ENCODE measurements at regions not wholly inside any gene's neighbourhood (a gene's known extent, or its start where the extent isn't known, plus 50 kb on each side); places are given as distances from the start of the nearest gene placed in this dataset.
"Not testable (repeated sequence)": the region's sequence is repeated elsewhere in the genome, so short reads cannot be mapped to it uniquely, and the experiment has no call there.

DNA sequence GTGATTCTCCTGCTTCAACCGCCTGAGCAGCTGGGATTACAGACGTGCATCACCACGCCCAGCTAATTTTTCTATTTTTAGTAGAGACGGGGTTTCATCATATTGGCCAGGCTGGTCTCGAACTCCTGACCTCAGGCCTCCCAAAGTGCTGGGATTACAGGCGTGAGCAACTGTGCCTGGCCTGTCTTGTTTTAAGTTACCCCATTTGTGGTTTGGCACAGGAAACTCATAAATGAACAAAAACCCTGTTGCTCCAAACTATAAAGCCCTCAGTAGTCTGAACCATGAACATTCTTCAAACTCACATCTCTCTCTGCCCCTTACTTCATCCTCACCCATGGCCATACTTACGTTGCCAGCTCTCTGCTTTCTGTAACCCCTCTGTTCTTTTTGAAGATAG lies 61.7 kb downstream of the RHOU start:
- not testable (repeated sequence) for DNase-seq

DNA sequence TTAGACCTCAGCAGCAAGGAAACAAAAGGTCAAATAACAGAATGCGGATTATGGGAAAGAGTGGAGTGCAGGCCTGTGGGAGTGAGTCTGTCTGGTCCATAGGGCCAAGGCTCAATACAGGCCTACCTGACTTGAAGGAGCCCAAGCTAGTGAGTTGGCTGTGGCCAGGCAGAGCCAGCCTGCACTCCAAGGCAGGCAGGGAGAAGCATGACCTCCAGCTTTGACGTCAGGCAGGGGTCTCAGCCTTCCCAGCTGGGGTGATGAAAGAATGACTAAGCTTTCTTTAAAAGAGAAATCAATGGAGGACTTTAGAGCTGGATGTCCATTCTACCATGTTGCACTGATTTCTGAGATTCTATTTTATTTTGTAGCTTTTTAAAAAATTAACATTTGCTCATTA lies 62.8 kb downstream of the RHOU start:
- DNase-seq: no peak

DNA sequence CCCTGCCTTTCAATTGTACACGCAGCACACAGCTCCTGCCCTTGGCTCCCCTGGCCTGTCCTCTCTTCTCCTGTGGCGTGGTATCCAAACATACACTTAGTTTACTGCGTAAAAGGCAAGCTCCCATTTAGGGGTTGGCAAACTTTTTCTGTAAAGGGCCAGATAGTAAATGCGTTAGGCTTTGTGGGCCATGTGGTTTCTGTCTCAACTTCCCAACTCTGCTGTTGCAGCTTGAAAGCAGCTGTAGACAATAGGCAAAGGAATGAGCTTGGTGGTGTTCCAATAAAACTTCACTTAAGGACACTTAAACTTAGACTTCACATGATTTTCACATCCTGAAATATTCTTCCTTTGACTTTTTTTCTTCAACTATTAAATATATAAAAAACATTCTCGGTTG lies 63.3 kb downstream of the RHOU start:
- DNase-seq: no peak

DNA sequence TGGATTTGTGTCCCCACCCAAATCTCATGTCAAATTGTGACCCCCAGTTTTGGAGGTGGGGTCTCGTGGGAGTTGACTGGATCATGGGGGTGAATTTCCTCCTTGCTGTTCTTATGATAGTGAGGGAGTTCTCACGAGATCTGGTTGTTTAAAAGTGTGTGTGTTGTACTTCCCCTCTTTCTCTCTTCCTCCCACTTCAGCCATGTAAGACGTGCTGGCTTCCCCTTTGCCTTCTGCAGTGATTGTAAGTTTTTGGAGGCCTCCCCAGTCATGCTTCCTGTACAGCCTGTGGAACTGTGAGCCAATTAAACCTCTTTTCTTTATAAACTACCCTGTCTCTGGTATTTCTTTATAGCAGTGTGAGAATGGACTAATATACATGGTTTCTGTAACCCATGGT lies 64.6 kb downstream of the RHOU start:
- DNase-seq: no peak

DNA sequence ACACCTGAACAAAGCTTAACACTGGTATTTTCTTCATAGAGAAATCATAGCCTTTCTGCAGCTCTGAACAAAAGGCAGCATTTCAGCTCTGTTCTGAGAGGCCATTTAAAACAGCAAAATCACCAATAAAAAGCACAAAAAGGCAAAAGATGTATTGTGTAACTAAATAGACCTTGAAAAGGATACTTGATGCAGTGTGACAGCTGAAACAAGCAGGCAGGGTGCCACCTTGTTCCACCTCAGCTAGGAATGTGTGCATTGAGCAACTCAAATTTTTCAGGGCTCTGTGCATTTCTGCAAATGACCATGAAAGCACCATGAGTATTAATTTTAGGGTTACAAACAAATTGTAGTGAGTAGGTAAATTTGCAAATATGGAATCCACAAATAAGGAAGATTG lies 65.8 kb downstream of the RHOU start:
- DNase-seq: no peak

DNA sequence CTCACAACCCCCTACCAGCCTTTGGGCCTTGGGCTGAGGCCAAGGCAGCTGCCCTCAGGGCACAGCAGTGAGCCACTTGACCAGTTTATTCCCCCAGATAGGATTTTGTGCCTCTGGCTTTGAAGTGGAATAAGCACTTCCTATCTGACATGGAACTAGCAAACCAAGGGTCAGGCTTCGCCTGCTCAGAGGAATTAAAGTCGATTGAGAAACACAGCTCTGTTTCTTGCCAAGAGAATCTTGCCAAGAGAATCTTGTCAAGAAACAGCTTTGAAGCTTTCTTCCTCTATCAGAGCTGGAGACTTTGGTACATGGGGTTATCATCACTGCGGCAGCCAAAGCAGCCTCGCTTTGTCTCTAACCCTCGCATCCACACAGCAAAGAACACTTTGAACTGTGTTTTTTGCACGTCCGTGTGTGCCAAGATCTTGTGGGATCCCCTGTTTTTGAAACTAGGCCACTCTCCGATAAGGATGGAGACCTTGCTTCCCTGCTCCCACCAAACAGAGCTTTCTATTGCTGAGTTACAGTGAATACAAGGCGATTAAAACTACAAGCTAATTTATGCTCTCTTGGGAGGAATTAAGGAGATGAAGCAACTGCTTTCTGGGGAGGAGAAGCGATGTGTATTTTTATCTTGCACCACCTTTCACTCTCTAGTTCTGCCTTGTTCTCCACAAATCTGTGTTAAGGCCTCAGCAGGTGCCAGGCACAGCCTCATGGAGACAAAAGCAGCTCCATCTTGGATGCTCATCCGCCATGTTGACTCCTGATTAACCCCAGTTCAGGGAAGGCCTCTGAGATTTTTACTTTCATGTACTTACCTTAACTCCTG lies 67.3 kb downstream of the RHOU start:
- DNase-seq: no peak

DNA sequence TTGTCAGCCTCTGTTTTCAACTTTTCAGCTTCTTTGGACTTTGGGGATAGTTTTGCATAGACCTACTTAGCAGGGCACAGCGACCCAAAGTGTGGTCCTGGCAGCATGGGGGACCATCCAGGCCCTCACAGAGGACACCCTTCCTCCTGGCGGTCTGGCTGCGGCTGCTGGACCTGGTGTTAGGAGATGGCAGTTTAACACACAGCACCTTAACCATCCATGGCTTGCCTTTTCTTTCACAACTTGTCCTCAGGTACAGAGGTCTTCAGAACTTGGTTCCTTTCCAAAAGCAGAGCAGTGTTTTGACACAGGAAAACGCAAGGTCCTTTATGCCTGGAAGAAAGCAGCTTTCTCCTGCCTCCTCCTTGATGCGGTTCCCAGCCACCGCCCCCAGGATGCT lies 68.1 kb downstream of the RHOU start:
- no peak for DNase-seq

DNA sequence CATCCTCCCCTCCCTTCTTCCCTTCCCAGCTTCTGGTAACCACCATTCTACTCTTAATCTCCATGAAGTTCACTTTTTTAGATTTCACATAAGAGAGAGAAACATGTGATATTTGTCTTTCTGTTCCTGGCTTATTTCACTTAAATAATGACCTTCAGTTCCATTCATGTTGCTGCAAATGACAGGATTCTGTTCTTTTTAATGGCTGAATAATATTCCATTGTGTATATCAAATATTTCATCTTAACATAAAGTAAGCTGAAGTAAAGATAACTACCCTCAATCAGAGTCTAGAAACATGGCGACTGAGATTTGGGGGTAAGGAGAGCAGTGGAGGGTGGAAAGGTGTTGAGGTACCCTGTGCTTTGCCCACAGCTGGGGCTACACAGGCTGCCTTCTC lies 68.9 kb downstream of the RHOU start:
- DNase-seq: no peak

DNA sequence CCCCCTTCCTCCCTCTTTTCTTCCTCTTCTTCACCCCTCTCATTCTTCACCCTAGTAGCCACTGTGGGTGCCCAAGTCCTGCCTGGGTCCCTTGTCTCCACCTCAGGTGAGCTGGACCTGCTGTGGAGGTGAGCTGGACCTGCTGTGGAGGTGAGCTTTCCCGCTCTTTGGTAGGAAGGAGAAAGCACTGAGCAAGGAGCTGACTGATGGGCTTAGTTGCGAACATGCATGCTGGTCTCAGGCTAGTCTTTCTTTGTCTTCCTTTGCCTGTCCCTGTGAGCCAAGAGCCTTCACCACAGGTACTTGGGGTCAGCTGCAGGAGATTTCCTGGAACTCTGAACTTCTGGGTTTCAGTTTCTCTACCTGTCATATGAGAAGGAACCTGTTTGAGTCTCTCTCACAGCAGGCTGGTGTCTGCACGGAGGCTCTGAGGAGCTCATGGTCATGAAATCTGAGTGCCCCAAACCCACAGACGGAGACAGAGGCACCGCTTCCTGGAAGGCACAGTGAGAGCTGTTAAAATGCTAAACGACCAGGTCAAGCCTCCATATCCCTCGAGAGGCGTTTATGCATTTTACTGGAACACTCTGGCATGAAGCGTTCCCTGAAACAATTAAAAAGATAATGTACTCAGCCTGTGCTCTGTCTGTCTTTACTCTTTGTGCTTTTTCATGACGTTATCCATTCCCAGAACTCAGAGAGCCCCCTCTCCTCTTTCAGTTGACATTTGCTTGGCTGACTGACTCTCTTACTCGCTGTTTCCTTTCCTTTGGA lies 69.5 kb downstream of the RHOU start:
- no peak for DNase-seq

DNA sequence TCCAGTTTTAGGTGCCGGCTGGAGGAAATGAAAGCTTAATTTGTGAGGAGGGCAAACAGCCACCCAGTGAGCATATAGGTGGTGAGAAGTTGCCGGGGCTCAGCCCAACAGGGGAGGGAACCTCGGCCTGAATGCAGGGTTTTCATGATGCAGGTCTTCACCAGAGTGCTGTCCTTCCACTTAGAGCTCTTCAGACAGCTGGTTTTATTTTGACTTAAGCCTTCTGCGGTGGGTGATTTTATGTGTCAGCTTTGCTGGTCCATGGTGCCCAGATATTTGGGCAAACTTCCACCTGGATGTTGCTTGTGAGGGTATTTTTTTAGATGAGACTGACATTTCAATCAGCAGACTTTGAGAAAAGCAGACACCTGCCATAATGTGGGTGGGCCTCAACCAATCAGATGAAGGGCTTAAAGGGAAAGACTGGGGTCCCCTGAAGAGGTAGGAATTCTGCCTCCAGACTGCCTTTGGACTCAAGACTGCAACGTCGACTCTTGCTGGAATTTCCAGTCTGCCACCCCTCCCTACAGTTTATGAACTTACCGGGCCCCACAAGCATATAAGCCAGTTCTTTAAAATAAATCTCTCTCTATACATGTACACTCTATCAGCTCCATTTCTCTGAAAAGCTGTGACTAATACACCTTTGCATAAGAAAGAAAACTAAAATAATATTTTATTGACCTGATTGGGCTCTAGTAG lies 72.8 kb downstream of the RHOU start:
- no peak for DNase-seq

DNA sequence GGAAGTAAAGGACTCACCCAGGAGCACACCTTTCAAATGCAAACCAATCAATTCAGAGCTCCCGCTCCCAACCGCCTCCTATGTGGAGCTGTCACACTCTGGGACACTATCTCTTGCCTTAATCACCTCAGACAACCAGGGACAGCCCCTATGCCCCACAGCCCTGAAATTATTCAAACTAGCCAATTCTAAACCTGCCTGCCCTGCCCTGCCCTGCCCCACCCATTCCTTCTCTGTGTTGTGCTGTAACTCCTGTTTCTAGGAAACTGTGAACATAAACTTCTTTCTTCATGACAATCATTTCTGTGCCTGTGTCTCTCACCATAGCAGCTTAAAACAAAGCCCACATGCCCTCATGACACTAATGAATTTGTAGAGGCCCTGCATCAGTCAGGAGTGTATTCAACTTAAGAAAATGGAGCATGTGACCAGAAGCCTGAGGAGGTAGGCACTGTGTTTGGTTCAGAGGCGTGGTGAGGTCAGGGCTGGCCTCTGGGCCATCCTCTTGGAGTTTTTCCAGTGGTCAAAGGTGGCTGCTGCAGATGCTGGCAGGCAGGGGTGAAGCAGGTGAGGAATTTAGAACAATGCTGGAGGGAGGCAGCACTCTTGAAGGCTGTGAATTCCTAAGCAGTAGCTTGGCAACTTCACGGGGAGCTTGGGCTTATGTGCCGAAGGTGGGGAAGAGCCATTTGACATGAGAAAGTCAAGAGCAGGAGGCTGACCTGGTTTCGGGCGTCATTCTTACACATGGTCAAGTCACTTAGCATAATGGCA lies 74.5 kb downstream of the RHOU start:
- no peak for DNase-seq

DNA sequence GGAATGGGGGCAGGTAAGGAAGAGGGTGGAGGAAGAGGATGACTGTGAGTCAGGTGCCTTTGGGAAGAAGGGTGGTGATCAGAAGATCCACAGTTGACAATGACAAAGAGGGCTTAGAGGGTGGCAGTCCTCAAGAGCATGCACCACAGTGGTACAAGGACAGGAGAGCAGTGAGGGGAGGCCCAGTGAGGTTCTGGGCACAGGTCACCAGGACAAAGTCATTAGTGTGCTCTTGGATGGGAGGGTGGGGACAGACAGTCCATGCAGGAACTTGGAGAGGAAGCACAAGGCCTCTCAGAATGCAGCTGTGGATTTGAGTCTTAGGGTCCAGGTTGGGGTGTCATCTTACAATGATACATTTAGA lies 75.1 kb downstream of the RHOU start:
- no peak for DNase-seq

DNA sequence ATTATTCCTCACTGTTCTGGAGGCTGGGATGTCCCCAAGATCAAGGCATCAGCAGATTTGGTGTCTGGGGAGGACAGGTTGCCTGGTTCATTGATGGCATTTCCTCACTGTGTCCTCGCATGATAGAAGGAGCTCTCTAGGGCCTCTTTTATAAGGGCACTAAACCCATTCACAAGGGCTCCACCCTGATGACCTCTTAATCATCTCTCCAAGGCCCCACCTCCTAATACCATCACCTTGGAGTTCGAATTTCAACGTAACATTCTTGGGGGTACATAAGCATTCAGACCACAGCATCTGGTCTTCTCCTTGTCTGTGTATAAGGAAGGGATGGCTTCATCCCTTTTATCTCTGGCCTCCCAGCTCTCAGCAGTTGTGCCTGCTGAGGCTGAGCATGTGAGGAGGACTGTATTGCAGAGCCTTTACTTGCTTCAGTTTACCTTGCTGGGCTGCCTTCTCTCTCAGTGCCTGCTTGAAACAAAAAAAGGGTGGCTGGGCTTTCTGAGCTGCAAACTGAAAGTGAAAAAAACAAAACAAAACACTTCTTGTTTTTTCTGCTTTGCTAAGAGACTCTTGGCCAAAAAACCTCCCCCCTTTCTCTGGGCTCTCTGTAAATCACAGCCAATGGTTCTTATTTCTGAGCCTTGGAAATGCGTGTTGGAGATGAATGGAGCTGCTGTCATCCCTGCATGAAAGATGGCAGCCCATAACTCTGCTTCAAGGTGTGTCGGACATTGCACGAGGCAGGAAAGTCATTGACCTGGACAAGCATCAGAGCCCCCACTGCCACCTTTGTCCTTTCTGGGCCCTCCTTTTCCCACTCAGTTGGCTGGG lies 75.8 kb downstream of the RHOU start:
- DNase-seq: no peak

DNA sequence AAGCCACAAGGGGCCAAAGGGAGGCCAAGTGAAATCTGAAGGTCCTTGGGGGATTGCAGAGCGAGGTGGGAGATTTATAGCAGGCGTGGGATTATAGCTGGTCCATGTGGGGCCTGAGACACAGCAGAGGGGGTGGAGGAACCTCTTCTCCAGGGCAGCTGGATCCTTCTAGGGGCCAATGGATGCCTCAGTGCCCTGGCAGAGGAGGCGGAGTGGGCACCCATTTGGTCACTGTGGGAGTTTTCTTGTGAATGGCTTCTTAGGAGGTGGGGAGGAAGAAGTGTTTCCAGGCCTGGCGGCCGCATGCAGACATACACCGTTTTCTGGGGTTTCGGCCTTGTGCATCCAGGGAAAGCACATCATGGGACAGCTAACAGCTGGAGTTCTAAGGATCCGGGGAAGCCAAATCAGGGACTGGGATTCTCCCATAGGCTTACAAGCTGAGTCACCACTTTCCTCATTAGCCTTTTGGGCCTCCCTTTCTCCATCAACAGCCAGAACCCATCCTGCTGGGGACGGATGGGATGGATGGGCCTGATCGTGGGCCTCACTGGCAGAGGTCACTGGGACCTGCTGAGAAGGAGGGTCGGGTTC lies 76.5 kb downstream of the RHOU start:
- no peak for DNase-seq

DNA sequence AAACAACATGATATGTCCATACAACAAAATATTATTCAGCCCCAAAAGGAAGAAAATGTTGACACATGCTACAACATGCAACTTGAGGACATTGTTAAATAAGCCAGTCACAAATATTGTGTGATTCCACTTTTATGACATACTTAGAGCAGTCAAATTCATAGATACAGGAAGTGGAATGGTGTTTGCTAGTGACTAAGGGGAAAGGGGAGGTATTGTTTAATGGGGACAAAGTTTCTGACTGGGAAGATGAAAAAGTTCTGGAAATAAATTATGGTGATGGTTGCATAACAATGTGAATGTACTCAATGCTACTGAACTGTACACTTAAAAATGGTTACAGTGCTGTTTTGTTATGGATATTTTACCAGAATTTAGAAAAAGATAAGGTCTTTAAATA lies 77.7 kb downstream of the RHOU start:
- no peak for DNase-seq

DNA sequence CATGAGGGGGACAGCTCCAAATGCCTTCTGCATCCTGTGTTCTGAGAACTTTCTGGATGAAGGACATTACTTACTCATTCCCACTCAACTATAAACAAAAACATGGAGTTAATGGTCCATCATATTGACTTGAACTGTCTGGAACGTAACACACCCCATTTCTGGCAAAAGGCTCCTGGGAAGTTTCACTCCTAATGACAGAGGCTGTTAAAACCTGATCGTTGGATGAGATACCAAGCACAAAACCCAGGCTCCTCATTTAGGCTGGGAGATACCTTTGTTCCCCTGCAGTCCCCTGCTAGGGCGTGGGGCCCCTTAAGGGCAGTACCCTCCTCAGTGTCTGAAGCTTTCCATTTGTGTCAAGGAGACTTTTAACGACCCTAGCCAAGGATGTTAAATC lies 78.9 kb downstream of the RHOU start:
- DNase-seq: no peak

DNA sequence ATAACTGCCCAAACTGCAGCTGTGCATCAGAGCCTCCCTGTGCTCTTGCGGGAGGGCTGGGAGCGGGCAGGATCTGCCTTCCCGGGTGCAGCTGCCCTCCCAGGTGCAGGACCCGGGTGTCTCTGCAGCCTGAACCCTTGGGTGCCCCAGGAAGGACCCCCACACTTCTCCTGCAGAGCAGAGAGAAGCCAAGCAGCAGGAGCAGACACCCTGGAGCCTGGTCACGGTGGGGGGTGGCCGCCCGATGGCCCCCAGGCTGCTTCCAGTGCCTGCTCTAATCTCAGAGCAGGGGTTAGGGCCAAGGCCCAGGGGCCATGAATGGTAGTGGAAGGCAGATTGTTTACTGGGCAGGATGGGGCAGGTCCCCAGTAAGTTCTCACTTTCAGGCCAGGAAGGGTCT lies 83.0 kb downstream of the RHOU start:
- no peak for DNase-seq

DNA sequence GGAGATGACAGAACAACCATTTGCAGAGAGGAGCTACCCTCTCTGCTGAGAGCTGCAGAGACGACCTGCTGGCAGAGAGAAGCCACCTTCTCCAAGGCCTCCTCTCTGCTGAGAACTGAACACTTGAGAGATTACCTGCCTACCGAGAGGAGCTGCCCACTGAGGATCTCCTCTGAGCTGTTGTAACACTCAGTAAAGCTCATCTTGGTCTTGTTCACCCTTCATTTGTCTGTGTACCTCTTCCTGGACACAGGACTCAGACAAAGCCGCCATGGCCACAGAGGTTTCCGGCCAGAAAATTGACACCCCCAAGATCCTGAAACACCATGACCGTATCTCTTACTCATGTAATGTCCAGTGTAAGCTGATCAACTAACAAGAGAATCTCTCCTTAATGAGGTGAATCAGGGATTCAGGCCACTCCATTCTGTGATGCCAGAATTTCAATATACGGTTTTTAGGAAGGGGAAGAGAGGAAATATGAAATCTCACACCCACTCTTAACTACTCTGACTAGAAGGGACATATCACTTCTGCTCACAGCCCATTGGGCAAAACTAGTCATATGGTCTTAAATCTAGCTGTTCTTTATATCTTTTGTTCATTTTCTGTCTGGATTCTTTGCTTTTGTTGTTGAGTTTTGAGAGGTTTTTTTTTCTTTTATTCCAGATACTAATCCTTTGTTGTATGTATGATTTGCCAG lies 83.8 kb downstream of the RHOU start:
- DNase-seq: no peak

DNA sequence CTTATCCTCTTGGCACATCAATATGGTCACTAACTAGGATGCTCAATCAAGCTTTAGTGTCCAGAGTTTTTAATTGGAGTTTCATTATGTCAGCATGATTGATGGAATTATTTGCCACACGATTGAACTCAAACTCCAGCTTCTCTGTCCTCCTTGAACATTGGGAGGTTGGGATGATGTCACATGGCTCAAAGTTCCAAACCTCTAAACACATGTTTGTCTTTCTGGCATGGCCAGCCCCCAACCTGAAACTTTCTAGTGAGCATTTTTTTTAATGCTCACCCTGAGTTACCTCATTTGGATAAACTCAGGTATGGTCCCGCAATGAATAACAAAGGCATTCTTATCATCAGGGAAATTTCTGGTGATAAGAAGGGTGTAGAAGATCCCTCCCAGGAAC lies 86.0 kb downstream of the RHOU start:
- DNase-seq: no peak

DNA sequence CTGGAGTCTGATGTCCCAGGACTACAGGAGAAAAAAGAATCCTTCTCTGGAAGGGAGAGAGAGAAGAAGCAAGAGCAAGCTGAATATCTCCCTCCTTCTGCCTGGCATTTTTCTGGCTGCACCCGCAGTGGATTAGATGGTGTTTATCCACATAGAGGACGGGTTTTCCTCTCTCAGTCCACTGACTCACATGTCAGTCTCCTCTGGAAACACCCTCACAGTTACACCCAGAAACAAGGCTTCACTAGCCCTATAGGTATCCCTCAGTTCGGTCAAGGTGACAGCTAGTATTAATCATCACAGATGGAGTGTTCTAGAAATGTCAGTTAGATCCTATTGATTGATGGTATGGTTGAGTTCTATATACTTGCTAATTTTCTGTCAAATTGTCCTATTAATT lies 87.9 kb downstream of the RHOU start:
- no peak for DNase-seq

DNA sequence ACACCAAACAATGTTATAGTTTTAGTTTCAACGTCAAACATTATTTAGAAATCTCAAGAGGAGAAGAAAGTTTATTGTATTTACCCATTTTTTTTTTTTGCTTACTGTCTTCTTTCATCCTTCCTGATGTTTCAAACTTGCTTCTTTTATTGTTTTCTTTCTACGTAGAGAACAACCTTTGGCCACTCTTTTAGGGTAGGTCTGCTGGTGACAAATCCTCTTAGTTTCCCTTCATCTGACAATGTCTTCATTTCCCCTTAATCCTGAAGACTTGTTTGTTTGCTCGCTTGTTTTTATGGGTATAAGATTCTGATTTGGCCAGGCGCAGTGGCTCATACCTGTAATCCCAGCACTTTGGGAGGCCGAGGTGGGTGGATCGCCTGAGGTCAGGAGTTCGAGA lies 89.1 kb downstream of the RHOU start:
- no peak for DNase-seq

All from NCI-H1436 (cell line).